NOMO-1 treated with dmso at 0.1 percent for 144 hours (cell line): ENCODE measurements at regions not wholly inside any gene's neighbourhood (a gene's known extent, or its start where the extent isn't known, plus 50 kb on each side); places are given as distances from the start of the nearest gene placed in this dataset.

Experiments
- DNase-seq: peaks from one replicate; lab custom pipeline; 2025; ENCODE audit not compliant: unreplicated experiment; lab: John Stamatoyannopoulos, UW

DNA sequence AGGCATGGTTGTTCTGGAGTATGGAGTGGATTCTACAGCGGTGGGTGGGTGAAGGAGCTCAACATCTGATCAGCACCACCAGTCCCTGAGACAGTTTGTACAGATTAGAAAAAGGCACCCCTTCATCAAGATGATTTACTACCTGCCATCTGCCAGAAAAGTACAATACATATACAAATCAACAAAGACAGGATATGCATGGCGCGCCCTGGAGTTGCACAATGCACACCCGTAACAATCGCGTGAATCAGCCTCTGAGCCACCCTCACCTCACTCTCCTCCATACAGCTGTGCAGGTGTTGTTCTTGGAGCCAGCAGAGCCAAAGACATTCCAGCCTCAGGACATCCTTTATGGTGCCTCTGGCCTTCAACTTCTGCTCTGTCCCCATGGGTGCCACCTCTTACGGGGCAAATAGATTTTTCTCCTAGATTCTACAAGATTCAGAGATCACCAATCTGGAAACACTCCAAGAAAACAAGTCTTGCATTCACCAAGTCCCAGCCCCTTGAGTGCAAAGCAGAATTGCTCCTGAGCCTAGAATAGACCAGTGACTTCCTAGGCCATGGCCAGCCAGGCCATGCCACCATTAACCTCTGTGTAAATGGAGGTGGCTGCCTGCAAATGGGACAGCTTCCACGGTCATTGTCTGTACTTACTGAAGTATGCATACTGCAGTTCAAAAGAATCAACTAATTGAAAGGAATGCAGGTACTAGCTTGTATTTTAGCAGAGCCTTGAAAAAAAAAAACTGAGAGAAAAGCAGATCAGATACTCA, 490.9 kb downstream of the SOX6 start:
- no peak for DNase-seq

DNA sequence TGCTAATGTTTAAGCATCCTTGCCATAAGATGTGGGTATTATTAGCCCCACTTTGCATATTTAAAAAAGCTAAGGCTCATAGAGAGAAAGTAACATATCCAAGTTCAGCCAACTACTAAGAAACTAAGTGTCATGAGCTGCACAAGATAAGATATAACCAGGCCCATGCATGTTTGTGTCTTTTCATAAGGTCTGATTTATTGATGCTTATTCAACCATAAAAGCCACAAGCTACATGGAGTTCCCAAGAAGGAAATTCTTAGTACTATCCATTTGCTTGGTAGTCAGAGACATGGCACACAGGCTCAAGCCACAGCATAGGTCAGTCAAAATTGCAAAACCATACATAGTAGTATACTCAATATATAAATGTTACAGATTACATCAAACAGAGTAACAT, 488.5 kb downstream of the SOX6 start:
- no peak for DNase-seq

DNA sequence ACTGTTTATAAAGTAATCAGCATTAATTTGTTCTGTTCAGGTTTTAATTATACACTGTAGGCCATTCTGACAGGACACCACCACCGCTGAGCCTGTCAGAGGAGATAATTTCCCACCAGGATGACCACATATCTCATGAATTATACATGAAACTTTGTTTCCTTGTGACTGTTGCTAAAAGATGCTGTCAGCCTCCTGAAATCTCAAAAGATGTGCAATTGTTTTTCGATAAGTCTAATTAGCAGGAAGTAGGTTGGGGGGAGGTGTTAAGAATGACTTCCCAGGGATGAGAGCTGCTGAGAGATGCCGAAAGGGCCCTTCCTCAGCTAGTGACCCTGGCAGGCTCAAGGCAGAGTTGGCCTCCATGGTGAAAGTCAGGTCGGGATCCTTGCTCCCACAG, 485.4 kb downstream of the SOX6 start:
- no peak for DNase-seq

DNA sequence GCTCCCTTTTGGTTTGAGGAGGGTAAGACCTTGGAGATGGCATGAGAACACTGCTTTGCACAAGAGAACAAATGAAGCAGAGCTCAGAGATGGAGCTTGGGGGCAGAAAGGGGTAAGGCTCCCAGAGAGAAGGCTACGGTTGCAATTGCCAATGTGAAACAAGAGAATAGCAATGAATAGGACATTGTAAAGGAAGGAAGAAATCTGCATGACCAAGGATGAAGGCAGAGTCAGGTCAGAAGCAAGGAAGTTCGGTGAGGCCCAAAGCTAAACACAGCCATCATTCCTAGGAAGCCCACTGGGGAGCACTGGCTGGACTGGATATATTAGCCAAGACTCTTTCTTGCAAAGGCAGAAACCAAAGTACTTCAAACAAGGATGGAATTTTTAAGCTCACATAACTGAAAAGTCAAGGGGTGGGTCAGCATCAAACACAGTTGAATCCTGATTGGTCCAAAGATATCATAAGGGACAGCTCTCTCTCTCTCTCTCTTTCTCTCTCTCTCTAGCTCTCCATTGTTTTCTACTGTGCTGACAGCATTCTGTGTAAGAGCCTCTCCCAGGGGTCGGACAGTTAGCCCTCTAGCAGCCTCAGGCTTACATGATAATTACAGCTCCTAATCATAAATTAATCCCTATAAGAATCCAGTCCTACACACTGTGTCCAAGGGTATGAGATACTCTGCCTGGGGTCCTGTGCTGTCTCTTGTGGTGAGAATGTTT, 484.3 kb downstream of the SOX6 start:
- no peak for DNase-seq

DNA sequence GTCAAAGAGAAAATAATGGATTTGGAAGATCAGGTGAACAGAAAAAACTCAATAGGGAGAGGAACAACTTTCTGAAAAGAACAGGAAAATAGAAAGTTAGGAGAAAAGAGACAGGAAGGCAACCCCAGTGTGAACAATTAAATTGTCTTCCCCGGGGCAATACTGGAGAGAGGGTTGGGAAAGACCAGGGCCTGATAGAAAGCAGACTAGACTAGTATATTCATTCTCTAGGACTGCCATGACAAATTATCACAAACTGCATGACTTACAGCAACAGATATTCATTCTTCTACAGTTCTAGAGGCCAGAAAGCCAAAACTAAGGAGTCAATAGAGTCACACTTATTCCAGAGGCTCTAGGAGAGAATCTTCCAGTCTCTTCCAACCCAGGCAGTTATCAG, 482.8 kb downstream of the SOX6 start:
- DNase-seq, result no peak

DNA sequence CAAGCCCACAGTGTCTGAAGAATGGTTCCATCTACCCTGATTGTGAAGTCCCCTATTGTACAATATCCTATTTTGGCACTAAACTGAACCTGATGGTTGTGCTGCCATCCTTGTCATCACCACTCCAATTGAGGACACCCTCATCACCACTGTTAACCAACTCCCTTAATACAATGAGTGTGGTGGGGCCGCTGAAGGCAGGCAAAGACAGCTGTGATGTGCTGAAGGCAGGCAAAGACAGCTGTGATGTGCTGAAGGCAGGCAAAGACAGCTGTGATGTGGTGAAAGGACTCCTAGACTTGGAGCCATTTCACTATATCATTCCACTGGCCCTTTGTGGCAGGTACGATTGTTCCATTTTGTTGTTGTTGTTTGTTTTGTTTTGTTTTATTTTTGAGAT, 481.6 kb downstream of the SOX6 start:
- no peak for DNase-seq

DNA sequence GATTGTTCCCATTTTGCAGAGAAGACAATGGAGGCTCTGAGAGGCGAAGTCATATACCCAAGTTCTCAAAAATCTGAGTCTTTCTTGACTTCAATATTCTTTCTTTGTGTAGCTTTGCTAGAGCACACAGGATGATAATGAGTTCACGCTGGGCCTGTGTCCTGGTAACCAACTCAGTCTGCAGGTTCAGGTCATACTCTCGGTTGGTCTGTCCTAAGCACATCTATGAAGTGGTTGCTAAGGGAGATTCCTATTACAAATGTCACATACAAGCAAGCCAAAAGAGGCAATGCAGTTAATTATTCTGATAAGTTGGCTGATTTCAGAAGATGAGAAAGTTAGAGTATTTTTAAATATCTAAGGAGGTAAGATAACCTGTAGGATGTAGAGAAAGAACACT, 481.0 kb downstream of the SOX6 start:
- DNase-seq, result no peak

DNA sequence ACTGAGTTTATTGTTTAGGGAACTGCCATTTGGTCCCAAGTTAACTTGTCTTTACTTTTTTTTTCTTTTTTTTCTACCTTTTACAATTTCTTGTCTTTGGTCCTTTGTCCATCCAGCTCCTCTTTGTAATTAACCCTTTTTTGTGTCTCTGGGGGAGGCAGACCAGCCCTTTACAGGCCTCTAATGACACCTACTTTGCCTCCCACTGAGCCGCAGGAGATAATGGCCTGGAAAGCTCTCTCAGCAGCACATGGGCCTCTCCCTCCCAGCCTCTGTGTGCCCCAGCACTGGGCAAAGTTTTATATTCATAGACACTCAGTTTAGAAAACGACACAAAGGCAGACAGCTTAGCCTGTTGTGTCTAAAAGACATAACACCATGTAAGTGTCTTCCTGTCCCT, 480.4 kb downstream of the SOX6 start:
- no peak for DNase-seq

DNA sequence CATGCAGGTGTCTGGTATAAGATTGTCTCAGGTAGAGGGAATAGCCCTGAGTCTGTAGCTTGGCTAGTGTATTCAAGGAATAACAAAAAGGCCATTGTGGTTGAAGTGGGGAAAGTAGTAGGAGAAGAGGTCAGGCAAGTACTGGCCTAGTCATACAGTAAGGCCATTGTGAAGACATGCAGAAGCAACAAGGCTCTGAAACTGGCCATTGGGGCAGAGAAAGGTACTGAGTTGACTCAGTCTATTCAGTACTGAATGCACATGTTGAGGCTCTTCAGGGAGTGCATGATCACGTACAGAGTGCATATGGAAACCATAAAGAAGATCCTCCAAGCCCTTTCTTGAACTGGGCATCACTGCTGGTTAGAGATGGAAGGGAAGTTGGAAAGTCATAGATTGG, 477.6 kb downstream of the SOX6 start:
- no peak for DNase-seq

DNA sequence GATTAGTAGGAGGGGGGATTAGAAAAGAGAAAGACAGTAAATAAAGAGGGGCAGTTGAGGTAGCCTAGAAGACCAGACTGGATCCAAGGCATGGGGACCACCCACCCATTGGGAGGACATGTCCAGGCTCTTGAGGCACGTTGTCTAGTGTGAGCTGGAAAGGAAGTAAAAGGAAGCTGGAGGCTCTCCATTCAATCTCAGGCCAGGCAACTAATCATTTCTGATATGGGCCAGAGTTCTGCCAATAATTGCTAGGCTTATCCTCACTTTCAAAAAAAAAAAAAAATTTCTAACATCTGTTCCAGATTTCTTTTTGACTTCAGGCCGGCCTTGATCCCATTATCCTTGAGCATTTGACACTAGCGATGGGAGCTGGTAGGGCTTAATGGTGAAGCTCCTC, 476.1 kb downstream of the SOX6 start:
- DNase-seq, result no peak

DNA sequence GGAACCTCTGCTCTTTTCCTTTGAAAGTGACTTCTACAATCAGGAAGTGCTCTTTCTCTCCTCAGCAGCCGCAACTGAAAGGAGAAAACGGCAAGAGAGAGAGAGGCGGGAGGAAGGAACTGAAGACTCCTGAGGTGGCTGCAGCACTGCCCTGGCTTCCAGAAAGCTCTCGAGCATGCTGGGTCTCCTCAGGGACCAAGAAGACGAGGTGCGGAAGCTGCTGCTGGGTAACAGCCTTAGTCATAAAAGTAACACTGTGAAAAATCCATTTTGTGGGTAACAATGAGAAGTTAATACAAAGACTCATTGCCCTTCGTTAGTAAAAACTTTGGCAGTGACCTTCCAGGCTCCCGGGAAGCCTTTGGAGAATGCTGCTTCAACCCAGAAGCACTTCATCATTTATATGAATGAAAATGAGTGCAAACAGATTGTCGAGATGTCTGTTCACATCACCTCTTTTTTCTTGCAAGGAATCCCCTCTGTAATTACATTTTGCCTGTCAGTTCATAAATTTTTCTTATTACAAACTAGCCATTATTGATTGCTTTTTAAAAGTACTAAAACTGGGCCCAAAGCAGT, 473.4 kb downstream of the SOX6 start:
- DNase-seq, result no peak

DNA sequence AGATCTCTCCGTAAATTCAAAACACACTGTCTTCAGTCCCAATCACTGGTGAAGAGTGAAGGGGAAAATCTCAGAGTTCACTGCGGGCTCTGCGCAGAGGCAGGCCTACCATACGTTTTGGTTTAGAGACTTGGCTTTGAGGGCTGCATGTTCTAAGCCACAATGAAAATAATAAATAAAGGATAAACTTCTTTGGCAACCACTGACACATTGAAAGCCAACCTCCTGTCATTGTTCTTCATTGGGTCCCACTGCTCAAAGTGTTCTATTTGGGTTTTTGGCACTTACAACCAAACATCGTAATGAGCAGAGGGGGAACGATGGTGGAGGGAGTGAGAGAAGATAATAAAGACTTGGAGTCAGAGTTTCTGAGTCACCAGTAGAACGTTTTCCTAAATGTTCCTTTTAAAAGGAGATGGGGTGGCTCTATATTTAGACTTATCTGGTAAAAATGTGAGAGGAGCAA, 472.9 kb downstream of the SOX6 start:
- DNase-seq, result no peak

DNA sequence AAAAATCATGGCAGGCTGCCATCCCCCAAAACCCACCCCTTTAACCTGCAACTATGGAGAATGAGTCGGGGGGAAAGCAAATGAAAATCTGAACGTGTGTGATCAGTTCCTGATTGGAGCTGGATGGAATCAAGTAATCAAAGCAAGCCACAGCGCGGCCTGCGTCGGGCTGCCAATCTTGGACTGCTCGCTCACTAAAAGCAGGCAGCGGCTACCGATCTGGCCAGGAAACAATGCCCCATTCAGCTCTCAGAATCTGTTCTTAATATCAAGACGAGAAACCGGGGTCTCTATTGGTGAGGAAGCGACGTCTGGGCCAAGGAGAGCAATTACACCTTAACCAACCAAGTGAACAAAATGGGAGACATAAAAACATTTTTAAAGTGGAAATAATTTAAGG, 472.2 kb downstream of the SOX6 start:
- no peak for DNase-seq

DNA sequence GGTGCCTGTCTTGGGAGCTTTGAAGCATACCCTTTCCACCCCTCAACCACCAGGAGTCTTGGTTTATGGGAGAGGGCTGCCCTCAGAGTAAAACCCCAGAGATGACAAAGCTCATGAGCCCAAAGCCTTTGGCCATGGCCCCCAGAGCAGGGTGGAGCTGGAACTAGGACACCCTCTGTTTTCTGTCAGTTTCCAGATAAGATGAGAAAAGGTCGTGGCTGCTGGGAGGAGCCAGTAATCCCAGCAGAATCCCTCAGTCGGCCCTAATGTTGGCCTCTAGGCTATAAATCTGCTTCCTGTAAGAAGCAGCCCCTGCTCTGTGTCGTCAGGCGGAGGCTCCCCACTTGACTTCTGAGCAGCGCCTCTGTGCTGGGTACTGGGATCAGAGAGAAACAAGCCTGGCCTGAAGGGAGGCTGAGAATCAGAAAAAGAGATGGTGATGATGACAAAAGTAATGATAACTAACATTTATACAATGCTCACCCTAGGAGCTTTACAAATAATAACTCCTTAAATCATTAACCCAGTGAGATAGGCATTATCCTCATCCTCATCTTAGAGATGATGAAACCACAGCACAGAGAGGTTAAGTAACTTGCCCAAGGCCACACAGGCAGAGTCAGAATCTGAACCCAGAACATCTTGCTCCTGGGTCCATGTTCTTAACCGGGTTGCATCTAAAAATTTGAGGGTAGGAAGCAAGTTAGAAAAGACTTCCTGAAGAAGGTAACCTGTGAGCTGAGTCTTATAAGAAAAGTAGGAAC, 471.4 kb downstream of the SOX6 start:
- DNase-seq, result no peak

DNA sequence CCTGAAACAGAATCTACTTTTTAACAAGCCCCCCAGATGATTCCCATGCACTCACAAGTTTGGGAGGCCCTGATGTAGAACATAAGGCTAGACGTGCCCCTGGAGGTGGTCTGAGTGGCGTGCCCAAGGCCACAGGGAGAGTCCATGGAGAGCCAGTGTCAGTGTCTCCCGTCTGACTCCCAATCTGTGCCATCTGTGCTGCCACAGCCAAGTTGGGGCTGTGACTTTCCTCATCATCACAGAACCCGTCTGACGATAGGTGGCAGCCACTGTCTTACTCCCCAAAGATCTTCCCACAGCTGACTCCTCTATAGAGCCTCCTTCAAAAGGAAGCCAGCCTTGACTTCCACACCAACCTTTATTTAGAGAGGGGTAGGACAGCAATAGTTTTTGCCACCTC, 470.5 kb downstream of the SOX6 start:
- DNase-seq, result no peak

DNA sequence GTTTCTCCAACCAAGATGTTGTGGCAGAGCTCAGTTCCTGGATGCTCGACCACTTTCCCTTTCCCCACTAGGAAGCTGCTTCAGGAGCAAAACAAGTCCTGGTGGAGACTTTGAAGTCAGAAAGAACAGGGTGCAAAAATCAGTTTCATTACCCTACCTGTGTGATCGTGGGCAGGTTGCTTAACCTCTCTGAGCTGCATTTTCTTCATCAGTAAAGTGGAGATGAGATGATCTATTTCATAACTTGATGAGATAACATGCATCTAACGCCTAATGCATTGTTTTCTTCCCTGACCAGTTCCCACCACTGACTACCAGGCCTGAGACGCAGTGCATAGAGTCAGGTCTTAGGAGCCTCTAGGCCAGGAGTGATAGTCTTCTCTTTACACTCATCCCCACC, 470.0 kb downstream of the SOX6 start:
- DNase-seq, result no peak

DNA sequence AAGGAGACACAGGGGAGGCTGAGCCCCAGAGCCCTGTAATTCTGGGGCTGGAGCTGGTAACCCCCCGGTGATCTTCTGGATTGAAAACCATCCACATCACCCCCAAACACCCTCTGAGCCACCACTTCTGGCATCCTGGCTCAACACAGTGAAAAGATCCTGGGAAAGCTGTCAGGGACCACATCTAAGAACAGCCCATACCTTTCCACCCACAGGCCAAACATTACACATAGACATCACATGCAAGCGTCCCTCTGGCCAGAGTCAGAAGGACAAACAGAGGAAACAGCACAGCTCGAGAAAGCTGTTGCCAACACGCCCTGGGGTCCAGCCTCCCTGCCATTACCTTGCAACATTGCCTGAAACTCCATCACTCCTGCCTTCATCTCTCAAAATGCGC, 469.5 kb downstream of the SOX6 start:
- DNase-seq, result no peak

DNA sequence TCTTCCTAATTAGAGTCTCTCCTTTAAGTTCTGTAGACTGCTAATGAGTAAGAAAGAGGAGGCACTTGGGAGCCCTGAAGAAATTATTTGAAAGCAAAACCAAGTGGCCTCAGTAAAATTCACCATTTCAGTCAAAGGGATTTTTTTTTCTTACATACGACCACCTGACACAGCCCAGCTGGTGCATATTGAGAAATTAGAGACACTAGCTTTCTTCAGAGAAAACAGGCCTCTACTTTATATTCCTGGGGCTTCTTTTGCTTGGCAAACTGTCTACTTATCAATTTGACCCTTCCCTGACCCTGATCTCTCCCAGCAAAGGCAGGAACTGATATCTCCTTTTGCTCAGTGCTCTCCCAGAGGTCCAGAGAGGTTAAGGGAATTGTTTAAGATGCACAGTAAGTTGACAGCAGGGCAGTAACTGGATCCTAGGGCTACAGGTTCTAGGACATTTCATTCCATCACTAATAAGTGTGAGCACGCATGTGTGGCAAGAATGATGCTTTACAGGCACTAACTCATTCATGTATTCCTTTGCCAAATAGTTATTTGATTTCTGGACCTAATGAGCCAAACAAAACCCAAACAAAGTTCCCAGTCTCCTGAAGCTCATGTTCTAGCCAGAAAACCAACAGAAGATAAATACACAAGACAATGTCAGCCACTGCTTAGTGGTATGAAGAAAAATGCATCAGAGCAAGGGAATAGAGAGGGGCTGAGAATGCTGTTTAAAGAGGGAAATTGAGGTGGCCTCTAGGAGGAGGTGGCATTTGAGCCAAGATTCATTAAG, 467.6 kb downstream of the SOX6 start:
- DNase-seq, result no peak

DNA sequence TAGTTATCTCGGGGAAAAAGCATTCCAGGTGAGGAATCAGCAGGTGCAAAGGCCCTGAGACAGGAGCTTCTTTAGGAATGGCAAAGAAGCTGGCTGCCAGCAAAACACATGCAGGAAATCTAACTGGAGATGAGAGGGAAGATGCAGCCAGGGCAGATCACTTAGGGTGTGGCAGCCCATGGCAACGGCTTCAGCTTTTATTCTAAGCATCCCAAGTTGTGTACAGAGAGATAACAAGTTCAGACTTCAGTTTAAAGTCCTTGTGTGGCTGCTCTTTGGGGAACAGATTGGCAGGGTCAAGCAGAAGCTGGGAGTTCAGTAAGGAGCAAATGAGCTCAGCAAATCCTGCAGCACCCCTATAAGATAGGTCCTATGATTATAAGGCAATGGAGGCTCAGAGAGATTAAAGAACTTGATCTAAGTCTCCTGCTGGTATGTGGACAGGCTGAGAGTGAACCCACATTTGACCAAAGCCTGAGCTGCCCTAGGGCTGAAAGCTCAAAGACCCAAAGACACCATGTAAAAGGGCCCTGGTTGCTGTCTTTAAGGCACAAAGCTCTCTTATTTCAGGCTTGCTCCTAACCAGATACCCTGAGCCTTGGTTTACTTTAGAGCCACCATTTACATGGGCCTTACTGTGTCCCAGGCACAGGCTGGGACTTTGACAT, 466.8 kb downstream of the SOX6 start:
- no peak for DNase-seq

DNA sequence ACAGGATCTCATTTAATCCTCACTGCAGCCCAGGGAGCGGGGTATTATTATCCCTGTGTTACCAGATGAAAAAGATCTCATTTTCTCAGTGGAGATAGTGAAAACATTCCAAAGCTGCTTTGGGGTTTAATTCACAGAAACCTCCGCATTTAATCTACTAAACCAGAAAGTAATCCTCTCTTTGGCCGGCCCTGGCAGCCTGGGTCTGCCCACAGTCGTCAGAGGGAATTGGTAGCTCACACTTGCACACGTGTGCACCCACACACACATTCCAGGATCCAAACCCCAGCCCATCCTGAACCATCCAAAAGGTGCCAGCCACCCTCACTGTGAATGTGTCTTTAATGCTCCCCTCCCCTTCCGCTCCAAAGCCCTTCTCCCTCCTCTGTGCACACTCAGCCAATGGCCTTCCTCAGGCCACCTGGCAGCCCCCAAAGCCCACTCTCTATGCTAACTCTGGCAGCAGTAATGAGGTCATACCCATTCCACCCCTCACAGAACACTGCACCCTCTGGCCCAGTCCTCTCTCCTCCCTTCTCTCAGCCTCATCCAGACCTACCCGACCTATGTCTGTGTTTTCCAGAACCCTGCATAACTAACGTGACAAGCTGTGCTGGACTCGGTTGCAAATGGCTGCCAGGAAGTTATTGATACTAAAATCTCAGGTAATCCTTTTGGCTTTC, 466.2 kb downstream of the SOX6 start:
- DNase-seq, result no peak
